T-helper 1 cell treated with Interleukin-12 subunit alpha and Interleukin-12 subunit beta and Interleukin-4 antibody, amounts not matched to agents 30 μg/mL and 1 μg/mL, for 36 hours (primary cell): ENCODE measurements at regions not wholly inside any gene's neighbourhood (a gene's known extent, or its start where the extent isn't known, plus 50 kb on each side); places are given as distances from the start of the nearest gene placed in this dataset.

Experiments
- H3K27ac Mint-ChIP-seq: one replicate; pipeline ENCODE4 v1.8.0; 2021; ENCODE audit warnings: mild to moderate bottlenecking, mixed read lengths
- H3K27me3 Mint-ChIP-seq: one replicate; pipeline ENCODE4 v1.8.0; 2021; ENCODE audit warnings: low read depth, mixed read lengths
- H3K36me3 Mint-ChIP-seq: one replicate; pipeline ENCODE4 v1.8.0; 2021; ENCODE audit warnings: low read depth, mixed read lengths
- H3K4me1 Mint-ChIP-seq: one replicate; pipeline ENCODE4 v1.8.0; 2021; ENCODE audit warnings: low read depth, mixed read lengths
- H3K4me3 Mint-ChIP-seq: one replicate; pipeline ENCODE4 v1.8.0; 2021; ENCODE audit warnings: mild to moderate bottlenecking, moderate library complexity, mixed read lengths
- H3K9me3 Mint-ChIP-seq: one replicate; pipeline ENCODE4 v1.8.0; 2021; ENCODE audit warnings: mixed read lengths

GRCh38 chr6:14454473-14454775 is 336.9 kb downstream of the CD83 start:
- H3K9me3 Mint-ChIP-seq = no peaks in the 10 kb centered on the region
- H3K36me3 Mint-ChIP-seq = no peaks in the 10 kb centered on the region
- peaks cover 58% of the 10 kb centered on the region for H3K4me1 Mint-ChIP-seq
- no peak overlapping the region for H3K4me3 Mint-ChIP-seq
- H3K27ac Mint-ChIP-seq = peak overlapping the region; percentile 32
- H3K27me3 Mint-ChIP-seq = no peaks in the 10 kb centered on the region

GRCh38 chr6:14455427-14455826 is 337.9 kb downstream of the CD83 start:
- H3K4me1 Mint-ChIP-seq = peaks cover 54% of the 10 kb centered on the region
- no peak overlapping the region for H3K27ac Mint-ChIP-seq

GRCh38 chr6:14455876-14456648 is 338.5 kb downstream of the CD83 start:
- Mint-ChIP-seq H3K9me3 (peaks cover 3% of the 10 kb centered on the region), H3K27ac (no peak overlapping the region), H3K4me3 (no peak overlapping the region), H3K4me1 (peaks cover 51% of the 10 kb centered on the region), H3K36me3 (peaks cover 2% of the 10 kb centered on the region), H3K27me3 (no peaks in the 10 kb centered on the region)

More at GRCh38 chr6:14455427-14455826, 337.9 kb downstream of the CD83 start:
- Mint-ChIP-seq H3K4me3 (no peak overlapping the region), H3K9me3 (peaks cover 2% of the 10 kb centered on the region), H3K27me3 (no peaks in the 10 kb centered on the region), H3K36me3 (peaks cover 2% of the 10 kb centered on the region)

- Mint-ChIP-seq H3K27me3 (no peaks in the 10 kb centered on the region), H3K9me3 (peaks cover 3% of the 10 kb centered on the region), H3K4me1 (peaks cover 46% of the 10 kb centered on the region), H3K4me3 (no peak overlapping the region), H3K27ac (no peak overlapping the region), H3K36me3 (peaks cover 2% of the 10 kb centered on the region)
Measured at GRCh38 chr6:14456941-14457340, 339.4 kb downstream of the CD83 start.

GRCh38 chr6:14458669-14459266 is 341.2 kb downstream of the CD83 start:
- Mint-ChIP-seq H3K4me1 (peaks cover 33% of the 10 kb centered on the region), H3K27me3 (no peaks in the 10 kb centered on the region), H3K27ac (no peak overlapping the region), H3K4me3 (no peak overlapping the region), H3K36me3 (peaks cover 4% of the 10 kb centered on the region), H3K9me3 (peaks cover 9% of the 10 kb centered on the region)

DNA sequence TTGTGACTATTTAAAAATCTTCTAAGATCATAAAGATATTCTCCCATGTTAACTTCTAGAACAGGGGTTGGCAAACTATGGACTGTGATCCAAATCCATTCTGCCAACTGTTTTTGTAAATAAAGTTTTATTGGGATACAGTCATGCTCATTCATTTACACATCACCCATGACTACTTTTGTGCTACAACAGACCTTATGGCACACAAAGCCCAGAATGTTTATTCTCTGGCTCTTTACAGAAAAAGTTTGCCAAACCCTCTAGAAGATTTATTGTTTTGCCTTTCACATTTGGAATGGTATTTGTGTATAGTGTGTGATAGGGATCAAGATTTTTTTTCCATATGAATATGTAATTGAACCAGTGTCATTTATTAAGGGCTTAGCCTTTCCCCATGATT is 341.7 kb downstream of the CD83 start:
- Mint-ChIP-seq H3K27ac (no peak overlapping the region), H3K27me3 (no peaks in the 10 kb centered on the region), H3K9me3 (peaks cover 9% of the 10 kb centered on the region), H3K36me3 (peaks cover 4% of the 10 kb centered on the region), H3K4me1 (peaks cover 28% of the 10 kb centered on the region), H3K4me3 (no peak overlapping the region)

GRCh38 chr6:14460556-14460955 is 343.0 kb downstream of the CD83 start:
- peaks cover 4% of the 10 kb centered on the region for H3K36me3 Mint-ChIP-seq
- no peak overlapping the region for H3K4me3 Mint-ChIP-seq
- H3K9me3 Mint-ChIP-seq = peaks cover 9% of the 10 kb centered on the region
- no peak overlapping the region for H3K27ac Mint-ChIP-seq
- no peaks in the 10 kb centered on the region for H3K27me3 Mint-ChIP-seq
- H3K4me1 Mint-ChIP-seq = peaks cover 15% of the 10 kb centered on the region

GRCh38 chr6:14462135-14462534 is 344.6 kb downstream of the CD83 start:
- no peaks in the 10 kb centered on the region for H3K27me3 Mint-ChIP-seq
- H3K4me1 Mint-ChIP-seq = peaks cover 7% of the 10 kb centered on the region
- peaks cover 14% of the 10 kb centered on the region for H3K9me3 Mint-ChIP-seq
- no peak overlapping the region for H3K27ac Mint-ChIP-seq
- no peak overlapping the region for H3K4me3 Mint-ChIP-seq
- peaks cover 6% of the 10 kb centered on the region for H3K36me3 Mint-ChIP-seq

DNA sequence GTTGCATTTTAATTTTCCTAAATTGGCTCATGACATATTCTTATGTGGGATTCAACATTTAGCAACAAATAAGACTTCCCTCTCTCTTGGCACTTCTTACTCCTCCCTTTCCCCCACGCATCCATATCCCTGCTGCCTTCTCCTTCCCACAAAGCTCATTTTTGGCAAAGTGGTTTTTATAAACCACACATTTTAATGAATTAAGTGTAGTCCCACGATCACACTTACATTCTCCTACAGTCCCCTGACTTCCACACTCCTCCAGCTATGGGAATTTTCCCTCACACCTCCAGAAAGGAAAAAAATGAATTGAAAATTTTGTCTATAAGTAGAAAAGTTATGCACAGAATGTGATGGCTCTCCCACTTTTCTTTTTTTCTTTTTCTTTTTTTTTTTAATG is 345.0 kb downstream of the CD83 start:
- no peak overlapping the region for H3K27ac Mint-ChIP-seq
- peaks cover 17% of the 10 kb centered on the region for H3K9me3 Mint-ChIP-seq
- no peak overlapping the region for H3K4me3 Mint-ChIP-seq
- peaks cover 7% of the 10 kb centered on the region for H3K4me1 Mint-ChIP-seq
- H3K27me3 Mint-ChIP-seq = no peaks in the 10 kb centered on the region
- peaks cover 6% of the 10 kb centered on the region for H3K36me3 Mint-ChIP-seq

DNA sequence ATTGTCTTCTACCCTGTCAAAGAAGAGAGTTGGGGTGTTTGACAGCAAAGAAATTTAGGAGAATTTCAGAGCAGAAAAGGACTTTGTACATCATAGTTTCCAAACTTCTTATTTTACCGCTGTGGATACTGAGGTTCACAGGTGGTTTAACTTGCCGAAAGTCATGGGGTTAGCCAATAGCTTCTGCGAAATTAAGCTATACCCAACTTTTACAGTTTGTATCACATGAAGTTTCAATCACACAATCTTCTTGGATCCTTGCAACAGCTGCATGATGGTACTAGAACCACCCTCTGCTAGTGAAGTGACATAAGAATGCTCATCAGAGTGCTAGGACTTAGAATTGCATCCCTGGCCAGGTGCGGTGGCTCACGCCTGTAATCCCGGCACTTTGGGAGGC is 345.5 kb downstream of the CD83 start:
- Mint-ChIP-seq H3K27me3 (no peaks in the 10 kb centered on the region), H3K4me3 (no peak overlapping the region), H3K9me3 (peaks cover 19% of the 10 kb centered on the region), H3K36me3 (peaks cover 6% of the 10 kb centered on the region), H3K27ac (no peak overlapping the region), H3K4me1 (peaks cover 7% of the 10 kb centered on the region)

- no peaks in the 10 kb centered on the region for H3K27me3 Mint-ChIP-seq
- no peak overlapping the region for H3K27ac Mint-ChIP-seq
- peaks cover 7% of the 10 kb centered on the region for H3K4me1 Mint-ChIP-seq
- H3K4me3 Mint-ChIP-seq = no peak overlapping the region
- H3K9me3 Mint-ChIP-seq = peaks cover 24% of the 10 kb centered on the region
- peaks cover 6% of the 10 kb centered on the region for H3K36me3 Mint-ChIP-seq
Measured at GRCh38 chr6:14464055-14464454, 346.5 kb downstream of the CD83 start.

DNA sequence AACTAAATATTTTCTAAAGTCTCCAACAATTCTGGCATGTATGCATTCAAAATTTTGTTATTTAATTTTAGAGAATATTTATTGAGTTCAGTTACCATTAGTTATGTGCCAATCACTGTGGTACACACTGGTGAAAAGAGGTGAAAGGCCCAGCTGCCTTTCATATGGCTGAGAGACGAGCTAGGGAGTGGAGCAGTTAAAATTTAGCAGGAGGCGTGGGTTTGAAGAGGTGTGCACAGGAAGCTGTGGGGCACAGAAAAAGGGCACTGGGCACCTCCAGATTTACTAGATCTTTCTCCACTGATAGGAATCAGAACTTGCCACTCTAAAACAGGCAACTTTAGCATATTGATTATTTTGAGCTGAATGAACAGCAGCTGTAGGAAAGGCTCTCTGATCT is 347.1 kb downstream of the CD83 start:
- no peak overlapping the region for H3K4me3 Mint-ChIP-seq
- H3K36me3 Mint-ChIP-seq = peaks cover 5% of the 10 kb centered on the region
- peaks cover 6% of the 10 kb centered on the region for H3K4me1 Mint-ChIP-seq
- H3K27me3 Mint-ChIP-seq = no peaks in the 10 kb centered on the region
- H3K27ac Mint-ChIP-seq = no peak overlapping the region
- peaks cover 29% of the 10 kb centered on the region for H3K9me3 Mint-ChIP-seq

DNA sequence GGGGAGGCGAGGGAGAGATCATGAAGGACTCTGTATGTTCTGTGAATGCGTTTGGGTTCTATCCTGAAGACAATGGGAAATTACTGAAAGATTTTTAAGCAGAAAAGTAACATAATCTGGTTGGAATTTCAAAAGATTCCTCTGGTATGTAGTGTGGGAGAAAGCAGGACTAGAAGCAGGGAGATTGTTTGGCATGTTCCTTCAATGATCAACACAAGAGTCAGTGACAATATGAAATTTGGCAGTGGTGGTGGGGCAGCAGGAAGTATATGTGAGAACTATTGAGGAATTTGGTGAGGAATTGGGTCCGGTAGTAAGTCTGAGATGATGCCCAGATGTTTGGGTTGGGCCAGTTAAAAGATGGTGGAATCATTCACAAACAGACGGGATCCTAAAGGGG is 348.7 kb downstream of the CD83 start:
- Mint-ChIP-seq H3K4me1 (no peaks in the 10 kb centered on the region), H3K27ac (no peak overlapping the region), H3K27me3 (no peaks in the 10 kb centered on the region), H3K4me3 (no peak overlapping the region), H3K9me3 (peaks cover 26% of the 10 kb centered on the region), H3K36me3 (peaks cover 4% of the 10 kb centered on the region)

- Mint-ChIP-seq H3K27me3 (no peaks in the 10 kb centered on the region), H3K9me3 (peaks cover 24% of the 10 kb centered on the region), H3K4me1 (no peaks in the 10 kb centered on the region), H3K36me3 (peaks cover 2% of the 10 kb centered on the region), H3K4me3 (no peak overlapping the region), H3K27ac (no peak overlapping the region)
Measured at GRCh38 chr6:14467591-14467990, 350.0 kb downstream of the CD83 start.

GRCh38 chr6:14468647-14469321 is 351.2 kb downstream of the CD83 start:
- H3K9me3 Mint-ChIP-seq = peaks cover 21% of the 10 kb centered on the region
- peaks cover 2% of the 10 kb centered on the region for H3K36me3 Mint-ChIP-seq
- H3K27ac Mint-ChIP-seq = no peak overlapping the region
- H3K27me3 Mint-ChIP-seq = no peaks in the 10 kb centered on the region
- H3K4me3 Mint-ChIP-seq = no peak overlapping the region
- no peaks in the 10 kb centered on the region for H3K4me1 Mint-ChIP-seq
